Panc1 (cell line): ENCODE measurements at regions not wholly inside any gene's neighbourhood (a gene's known extent, or its start where the extent isn't known, plus 50 kb on each side); places are given as distances from the start of the nearest gene placed in this dataset.

Experiments used
- ATAC-seq: fragments of 200-7000 bp; cut with Tn5 transposase; 2 replicates; pipeline ENCODE4 v1.9.1; 2020; ENCODE audit warnings: mild to moderate bottlenecking, moderate library complexity
- BruUV-seq: library from RNA; stranded (reverse); fragments of 400-500 nt; replicated peaks from 2 replicates; lab custom pipeline; 2021; lab: Mats Ljungman, UMichigan
- CTCF ChIA-PET: fragments of 300-600 bp; sonication (Branson Sonifier 250); formaldehyde crosslinking; loops from one replicate; lab custom pipeline; 2022; ENCODE audit warnings: antibody characterized with exemption; lab: Charles Lee
- POLR2A ChIA-PET: fragments of 300-600 bp; sonication (Branson Sonifier 250); formaldehyde crosslinking; loops from one replicate; lab custom pipeline; 2022; ENCODE audit warnings: antibody characterized with exemption; lab: Charles Lee
- DNase-seq: peaks from one replicate; pipeline ENCODE4 v3.0.0-alpha.2; 2010; ENCODE audit warnings: low read depth, low spot score
- H3K27ac ChIP-seq: 2 replicates; pipeline ENCODE4 v1.5.1; 2011; ENCODE audit warnings: mild to moderate bottlenecking, low read length, inconsistent platforms
- H3K27me3 ChIP-seq: fragments of 200-500 bp; sonication (Bioruptor generic); 2 replicates; pipeline ENCODE4 v1.6.0; 2014; ENCODE audit warnings: low read length, inconsistent platforms; ENCODE audit not compliant: control insufficient read depth, insufficient read depth
- H3K36me3 ChIP-seq: fragments of 200-500 bp; sonication (Bioruptor generic); 2 replicates; pipeline ENCODE4 v1.5.1; 2014; ENCODE audit warnings: inconsistent platforms, mild to moderate bottlenecking, low read length, moderate library complexity; ENCODE audit not compliant: control insufficient read depth, insufficient read depth
- H3K4me1 ChIP-seq: 2 replicates; pipeline ENCODE4 v1.5.1; 2011; ENCODE audit warnings: inconsistent platforms, mild to moderate bottlenecking, low read length, moderate library complexity; ENCODE audit not compliant: control insufficient read depth, insufficient read depth
- H3K4me3 ChIP-seq, 2 experiments: 2 replicates each; pipeline ENCODE4 v1.5.1; 2011 to 2012; ENCODE audit warnings: low read depth in 2 of 2, low read length in 2 of 2, mild to moderate bottlenecking in 2 of 2, inconsistent platforms in 1 of 2, moderate library complexity in 1 of 2
- H3K9me3 ChIP-seq: fragments of 200-500 bp; sonication (Bioruptor generic); 2 replicates; pipeline ENCODE4 v1.5.1; 2014; ENCODE audit warnings: low read depth, mild to moderate bottlenecking, inconsistent platforms, low read length, moderate library complexity; ENCODE audit not compliant: control insufficient read depth, insufficient read depth
- POLR2AphosphoS5 ChIP-seq: IDR thresholded peaks from 2 replicates; pipeline ENCODE4 v1.6.1; 2012; ENCODE audit warnings: mild to moderate bottlenecking, low read depth, low read length, moderate library complexity
- SIN3A ChIP-seq: IDR thresholded peaks from 2 replicates; pipeline ENCODE4 v1.6.1; 2012; ENCODE audit warnings: low read depth, mild to moderate bottlenecking, low read length, moderate library complexity, borderline replicate concordance; ENCODE audit not compliant: insufficient read depth
- TCF7L2 ChIP-seq: IDR thresholded peaks from 2 replicates; pipeline ENCODE4 v1.6.1; 2011; ENCODE audit warnings: mild to moderate bottlenecking, low read depth, low read length, inconsistent platforms
- in situ Hi-C: cut with HindIII; loops from 2 replicates; pipeline ENCODE4 v1.10.0; 2016; ENCODE audit warnings: low sequenced_read_pairs, low pct_unique_long_range_greater_than_20kb
- intact Hi-C: fragments of 100-400 bp; cut with micrococcal nuclease; formaldehyde crosslinking; loops from one replicate; pipeline ENCODE4 v1.10.0; 2022; ENCODE audit not compliant: unreplicated experiment
- TF ChIP-seq, protein P1 (sequence below), 2 experiments: IDR thresholded peaks; 2 replicates each; pipeline ENCODE4 v1.6.1; 2011 to 2012; ENCODE audit warnings: low read depth in 2 of 2, control low read depth in 1 of 2, low read length in 1 of 2, mild to moderate bottlenecking in 1 of 2, moderate library complexity in 1 of 2; ENCODE audit not compliant: insufficient read depth in 1 of 2
- TF ChIP-seq, protein P2 (sequence below): fragments of 450-650 bp; IDR thresholded peaks from 2 replicates; pipeline ENCODE4 v1.5.1; 2017; ENCODE audit warnings: mild to moderate bottlenecking

DNA sequence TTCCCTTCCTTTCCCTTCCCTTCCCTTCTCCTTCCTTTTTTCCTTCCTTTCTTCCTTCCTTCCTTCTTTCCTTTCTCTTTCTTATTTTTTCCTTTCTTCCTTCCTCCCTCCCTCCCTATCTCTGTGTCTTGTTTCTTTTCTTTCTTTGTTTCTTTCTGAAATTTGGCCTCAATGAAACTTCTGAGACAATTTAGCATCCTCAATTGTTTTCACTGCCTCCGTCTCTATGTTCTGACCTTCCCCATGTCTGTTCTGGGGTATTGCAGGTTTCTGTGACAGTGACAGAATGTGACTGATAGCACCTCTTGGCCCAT, 81.7 kb upstream of the PAX1 start:
- DNase-seq (no peak), ATAC-seq (no peak)
- intact Hi-C loops = no loop called here
- no peak overlapping the region for H3K27ac ChIP-seq
- POLR2A ChIA-PET = no interaction called here
- no peaks in the 10 kb centered on the region for H3K9me3 ChIP-seq
- in situ Hi-C loops = no loop called here
- TF ChIP-seq TCF7L2 = no peak
- TF ChIP-seq, protein P1, sequence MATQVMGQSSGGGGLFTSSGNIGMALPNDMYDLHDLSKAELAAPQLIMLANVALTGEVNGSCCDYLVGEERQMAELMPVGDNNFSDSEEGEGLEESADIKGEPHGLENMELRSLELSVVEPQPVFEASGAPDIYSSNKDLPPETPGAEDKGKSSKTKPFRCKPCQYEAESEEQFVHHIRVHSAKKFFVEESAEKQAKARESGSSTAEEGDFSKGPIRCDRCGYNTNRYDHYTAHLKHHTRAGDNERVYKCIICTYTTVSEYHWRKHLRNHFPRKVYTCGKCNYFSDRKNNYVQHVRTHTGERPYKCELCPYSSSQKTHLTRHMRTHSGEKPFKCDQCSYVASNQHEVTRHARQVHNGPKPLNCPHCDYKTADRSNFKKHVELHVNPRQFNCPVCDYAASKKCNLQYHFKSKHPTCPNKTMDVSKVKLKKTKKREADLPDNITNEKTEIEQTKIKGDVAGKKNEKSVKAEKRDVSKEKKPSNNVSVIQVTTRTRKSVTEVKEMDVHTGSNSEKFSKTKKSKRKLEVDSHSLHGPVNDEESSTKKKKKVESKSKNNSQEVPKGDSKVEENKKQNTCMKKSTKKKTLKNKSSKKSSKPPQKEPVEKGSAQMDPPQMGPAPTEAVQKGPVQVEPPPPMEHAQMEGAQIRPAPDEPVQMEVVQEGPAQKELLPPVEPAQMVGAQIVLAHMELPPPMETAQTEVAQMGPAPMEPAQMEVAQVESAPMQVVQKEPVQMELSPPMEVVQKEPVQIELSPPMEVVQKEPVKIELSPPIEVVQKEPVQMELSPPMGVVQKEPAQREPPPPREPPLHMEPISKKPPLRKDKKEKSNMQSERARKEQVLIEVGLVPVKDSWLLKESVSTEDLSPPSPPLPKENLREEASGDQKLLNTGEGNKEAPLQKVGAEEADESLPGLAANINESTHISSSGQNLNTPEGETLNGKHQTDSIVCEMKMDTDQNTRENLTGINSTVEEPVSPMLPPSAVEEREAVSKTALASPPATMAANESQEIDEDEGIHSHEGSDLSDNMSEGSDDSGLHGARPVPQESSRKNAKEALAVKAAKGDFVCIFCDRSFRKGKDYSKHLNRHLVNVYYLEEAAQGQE (IDR thresholded peaks at IDR 0.05; ENCODE audit: insufficient read depth in 1 of 2, low read depth in 2 of 2, low read length in 1 of 2) = no peak
- no peak for TF ChIP-seq POLR2AphosphoS5
- no peak for TF ChIP-seq SIN3A
- TF ChIP-seq, protein P2, sequence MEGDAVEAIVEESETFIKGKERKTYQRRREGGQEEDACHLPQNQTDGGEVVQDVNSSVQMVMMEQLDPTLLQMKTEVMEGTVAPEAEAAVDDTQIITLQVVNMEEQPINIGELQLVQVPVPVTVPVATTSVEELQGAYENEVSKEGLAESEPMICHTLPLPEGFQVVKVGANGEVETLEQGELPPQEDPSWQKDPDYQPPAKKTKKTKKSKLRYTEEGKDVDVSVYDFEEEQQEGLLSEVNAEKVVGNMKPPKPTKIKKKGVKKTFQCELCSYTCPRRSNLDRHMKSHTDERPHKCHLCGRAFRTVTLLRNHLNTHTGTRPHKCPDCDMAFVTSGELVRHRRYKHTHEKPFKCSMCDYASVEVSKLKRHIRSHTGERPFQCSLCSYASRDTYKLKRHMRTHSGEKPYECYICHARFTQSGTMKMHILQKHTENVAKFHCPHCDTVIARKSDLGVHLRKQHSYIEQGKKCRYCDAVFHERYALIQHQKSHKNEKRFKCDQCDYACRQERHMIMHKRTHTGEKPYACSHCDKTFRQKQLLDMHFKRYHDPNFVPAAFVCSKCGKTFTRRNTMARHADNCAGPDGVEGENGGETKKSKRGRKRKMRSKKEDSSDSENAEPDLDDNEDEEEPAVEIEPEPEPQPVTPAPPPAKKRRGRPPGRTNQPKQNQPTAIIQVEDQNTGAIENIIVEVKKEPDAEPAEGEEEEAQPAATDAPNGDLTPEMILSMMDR = no peak
- CTCF ChIA-PET = no interaction called here
- no peaks in the 10 kb centered on the region for H3K36me3 ChIP-seq
- no peaks in the 10 kb centered on the region for H3K4me1 ChIP-seq
- BruUV-seq = no TSS peak
- H3K4me3 ChIP-seq = no peak overlapping the region
- H3K27me3 ChIP-seq = no peaks in the 10 kb centered on the region; the same call in 1 of the 2 replicates

DNA sequence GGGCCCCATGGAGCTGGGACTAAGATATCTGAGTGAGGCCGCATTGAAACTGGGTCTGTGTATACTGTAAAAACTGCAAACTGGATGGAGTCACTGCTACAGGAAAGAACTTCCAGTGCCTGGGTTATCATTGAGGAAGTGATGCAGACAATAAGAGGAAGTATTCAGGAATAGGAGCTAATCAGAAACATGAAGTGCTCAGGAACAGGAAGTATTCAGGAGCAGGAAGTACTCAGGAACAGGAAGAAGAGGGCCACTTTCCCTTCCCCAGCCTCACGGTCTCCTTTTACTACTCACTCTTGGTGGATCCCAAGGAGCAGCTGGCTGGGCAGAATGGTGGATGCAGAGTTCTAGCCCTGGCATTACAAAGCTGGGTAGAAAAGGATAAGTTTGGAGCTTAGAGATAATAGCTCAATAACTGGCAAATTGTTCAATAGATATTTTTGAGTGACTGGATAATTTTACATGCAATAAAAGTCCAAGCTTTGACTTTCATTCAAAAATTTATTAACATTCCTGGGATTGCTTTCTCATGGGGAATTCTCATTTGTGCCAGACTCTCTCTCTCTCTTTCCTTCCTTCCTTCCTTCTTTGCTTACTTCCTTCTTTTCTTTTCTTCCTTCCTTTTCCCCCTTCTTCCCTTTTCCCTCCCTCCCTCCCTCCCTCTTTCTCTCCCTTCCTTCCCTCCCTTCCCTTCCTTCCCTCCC, 82.2 kb upstream of the PAX1 start:
- no peaks in the 10 kb centered on the region for H3K9me3 ChIP-seq
- TF ChIP-seq, protein P2 = no peak
- TF ChIP-seq TCF7L2 (no peak), SIN3A (no peak), POLR2AphosphoS5 (no peak)
- TF ChIP-seq, protein P1 (IDR thresholded peaks at IDR 0.05; ENCODE audit: insufficient read depth in 1 of 2, low read depth in 2 of 2, low read length in 1 of 2) = no peak
- H3K36me3 ChIP-seq = no peaks in the 10 kb centered on the region
- BruUV-seq = no TSS peak
- ATAC-seq = no peak
- POLR2A ChIA-PET = no interaction called here
- no peaks in the 10 kb centered on the region for H3K4me1 ChIP-seq
- H3K4me3 ChIP-seq = no peak overlapping the region
- no peak overlapping the region for H3K27ac ChIP-seq
- intact Hi-C loops = no loop called here
- CTCF ChIA-PET = no interaction called here
- DNase-seq = no peak
- no peaks in the 10 kb centered on the region; the same call in 1 of the 2 replicates for H3K27me3 ChIP-seq
- in situ Hi-C loops = no loop called here
